ENCODE measurements at regions not wholly inside any gene's neighbourhood (a gene's known extent, or its start where the extent isn't known, plus 50 kb on each side); places are given as distances from the start of the nearest gene placed in this dataset.

DNA sequence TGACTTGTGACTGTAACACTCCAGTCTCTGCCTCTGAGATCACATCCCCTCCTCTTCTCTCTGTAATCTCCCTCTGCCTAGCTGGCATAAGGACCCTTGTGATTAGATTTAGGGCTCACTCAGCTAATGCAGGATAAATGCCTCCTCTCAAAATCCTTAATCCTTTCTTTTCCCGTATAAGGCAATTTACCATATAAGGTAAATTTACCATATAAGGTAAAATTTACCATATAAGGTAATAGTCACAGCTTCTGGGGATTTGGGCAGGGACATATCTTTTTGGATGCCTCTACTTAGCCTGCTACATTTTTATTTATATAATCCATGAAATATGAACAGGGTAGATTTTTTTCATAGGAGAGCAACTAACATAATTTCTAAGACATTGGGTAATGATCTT lies 318.0 kb upstream of the PUM3 start:
- DNase-seq, result no peak

DNA sequence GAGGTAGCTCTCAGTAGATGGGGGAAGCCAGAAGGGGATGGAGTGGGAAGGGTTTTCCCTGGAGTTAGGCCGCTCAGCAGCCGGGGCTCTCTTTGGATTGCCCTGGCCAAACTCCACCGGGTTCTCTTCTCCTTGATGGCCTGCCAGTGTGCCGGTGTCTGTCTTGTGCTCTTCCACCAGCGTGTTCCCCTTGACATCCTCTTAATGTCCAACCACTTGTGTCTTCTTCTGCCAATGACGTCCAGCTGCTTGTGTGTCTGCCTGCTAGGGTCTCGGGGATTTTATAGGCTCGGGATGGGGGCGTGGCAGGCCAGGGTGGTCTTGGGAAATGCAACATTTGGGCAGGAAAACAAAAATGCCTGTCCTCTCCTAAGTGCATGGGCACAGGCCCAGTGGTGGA lies 313.1 kb upstream of the PUM3 start:
- DNase-seq, result no peak

DNA sequence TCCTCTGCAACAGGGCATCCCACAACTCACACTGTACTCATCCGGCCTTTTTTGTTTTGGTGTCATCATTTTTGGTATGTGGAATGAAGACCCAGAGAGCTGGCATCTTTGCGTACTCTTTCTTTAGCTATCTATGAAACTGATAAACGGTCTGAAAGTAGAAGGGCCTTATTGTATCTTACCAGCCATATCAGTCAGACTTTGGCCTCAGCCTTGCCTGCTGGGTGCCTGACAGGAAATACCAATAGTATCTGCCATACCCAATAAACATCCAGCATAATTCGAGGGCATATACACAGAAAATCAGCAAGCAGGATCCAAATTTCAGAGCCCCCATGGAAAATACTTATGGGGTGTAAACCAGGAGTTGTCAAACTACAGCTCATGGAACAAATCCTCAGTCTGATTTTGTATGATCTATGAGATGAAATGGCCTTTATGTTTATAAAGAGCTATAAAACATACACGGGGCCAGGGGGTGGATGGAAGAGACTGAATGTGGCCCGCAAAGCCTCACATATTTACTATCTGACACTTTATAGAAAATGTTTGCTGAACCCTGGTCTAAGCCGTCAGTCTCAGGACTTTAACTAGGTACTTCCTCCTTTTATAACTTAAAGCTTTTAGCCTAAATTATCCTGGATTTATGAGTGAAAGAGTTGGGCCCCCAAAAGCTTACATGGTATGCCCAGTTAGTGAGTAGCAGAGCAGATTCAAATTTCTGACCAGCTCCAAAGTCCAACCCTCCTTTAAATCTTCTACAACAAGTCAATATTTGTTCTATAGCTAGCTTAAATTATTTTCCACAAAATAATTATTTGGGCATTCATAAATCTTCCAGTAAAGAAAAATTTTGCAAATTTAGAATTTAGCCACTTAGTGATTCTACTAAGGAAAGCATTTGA lies 308.0 kb upstream of the PUM3 start:
- DNase-seq, result no peak

DNA sequence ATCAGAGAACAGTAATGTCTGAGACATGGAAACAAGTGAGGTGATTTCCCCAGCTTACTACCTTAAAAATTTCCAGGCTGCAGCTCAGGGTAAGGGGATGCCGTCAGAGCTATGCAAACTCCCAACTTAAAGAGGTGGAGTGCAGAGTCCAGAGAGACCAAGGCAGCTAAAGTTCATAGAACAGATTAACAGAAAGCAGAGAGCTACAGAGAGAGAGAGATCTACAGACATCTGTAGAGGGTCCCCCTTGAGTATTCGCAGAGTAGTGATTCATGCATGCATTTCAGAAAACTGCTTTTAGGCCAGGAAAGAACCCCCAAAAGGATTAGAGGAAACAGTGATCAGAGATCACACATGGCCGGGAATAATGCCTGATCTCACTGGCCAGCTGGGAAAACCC lies 306.2 kb upstream of the PUM3 start:
- DNase-seq, result peak; percentile 56

DNA sequence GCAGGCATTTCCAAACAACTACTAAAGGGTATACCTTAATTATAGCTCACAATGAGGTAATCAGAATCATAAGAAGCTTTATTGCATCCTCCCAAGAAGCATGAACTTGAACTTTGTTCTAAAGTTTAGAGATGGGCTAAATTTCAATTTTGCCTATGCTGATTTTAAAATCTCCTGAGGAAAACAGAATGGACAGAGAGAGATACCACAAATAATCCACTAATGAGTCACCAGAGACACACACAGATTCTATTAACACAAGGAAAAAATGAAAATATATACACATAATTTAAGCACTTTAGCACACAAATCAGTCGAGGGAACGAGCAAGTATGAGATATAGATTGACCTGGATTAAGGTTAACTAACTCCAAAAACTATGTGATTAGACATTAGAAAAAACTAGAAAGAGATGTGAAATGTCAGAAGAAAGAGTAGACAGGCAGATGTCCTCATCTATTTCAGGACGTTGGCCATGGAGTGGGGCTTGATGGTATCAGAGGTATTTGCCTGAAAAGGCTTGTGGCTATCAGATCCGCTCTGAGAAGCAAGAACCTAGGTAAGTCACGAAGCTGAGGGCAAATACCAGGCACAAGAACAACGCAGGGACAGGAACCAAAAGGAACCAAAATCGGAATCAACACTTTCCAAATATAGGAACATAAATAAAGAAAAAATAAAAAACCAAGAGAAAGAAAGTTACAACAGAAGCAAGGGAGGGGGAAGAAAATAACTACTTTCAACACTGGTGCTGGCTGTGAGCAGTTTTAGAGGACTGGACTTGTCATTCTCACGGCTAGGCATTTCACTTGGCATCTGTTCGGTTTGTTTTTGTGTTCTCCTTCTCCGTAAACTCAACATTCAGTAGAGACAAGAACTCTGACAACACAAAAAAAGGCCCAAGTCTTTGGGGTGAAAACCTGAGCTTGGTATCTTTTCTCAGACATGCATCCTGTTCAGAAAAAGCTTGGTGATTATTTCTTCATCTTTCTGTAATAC lies 294.6 kb upstream of the PUM3 start:
- no peak for DNase-seq

DNA sequence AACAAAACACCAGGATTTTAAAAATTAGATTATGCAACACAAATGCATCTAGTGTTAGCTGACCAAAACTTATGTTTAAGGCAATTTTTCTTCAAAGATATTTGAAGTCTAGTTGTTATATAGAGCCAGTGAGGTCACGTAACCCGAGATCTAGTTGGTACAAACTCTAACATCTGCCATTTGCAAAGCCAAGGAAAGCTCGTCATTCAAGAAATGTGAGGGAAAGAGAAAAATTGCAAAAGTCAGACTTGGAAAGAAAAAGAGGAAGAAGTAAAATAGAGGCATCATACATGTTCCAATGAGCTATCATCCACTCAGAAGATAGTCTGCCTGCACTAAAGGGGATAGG lies 293.4 kb upstream of the PUM3 start:
- no peak for DNase-seq

GRCh38 chr9:3136686-3137346 lies 292.9 kb upstream of the PUM3 start:
- DNase-seq, result no peak

DNA sequence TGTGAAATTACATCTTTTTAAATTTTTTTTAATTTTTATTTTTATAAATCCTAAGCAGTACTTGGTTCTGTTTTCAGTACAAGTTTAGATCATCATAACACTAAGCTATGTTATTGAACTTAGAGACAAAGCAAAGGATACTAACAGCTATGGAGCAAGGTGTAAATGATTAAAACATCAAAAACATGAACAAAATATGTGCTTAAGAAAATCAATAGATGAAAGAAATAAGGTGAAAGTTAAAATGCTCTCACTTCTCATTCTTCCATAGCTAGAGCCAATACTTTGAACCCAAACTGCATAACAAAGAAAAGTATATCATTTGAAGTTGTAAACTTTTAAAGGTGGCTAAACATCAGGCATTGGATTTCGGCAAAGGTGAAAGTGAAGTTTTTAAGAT lies 292.3 kb upstream of the PUM3 start:
- no peak for DNase-seq

DNA sequence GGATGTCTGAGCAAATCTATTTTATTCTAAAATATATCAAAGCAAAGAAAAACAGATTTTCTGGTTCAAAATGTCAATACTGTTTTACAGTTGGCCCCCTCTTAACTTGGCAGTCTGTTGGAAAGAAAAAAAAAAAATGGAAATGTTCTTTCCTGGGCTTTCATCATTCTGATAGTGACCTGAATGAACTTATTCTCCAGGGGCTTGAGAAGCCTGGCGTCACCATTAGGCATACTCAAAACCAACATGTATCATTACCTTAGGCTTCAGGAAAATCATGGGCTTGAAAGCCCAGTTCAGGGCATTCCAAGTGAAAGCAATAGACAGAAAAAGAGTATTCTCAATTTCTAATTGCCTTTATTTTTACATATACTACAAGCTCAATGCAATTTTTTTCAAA lies 283.7 kb upstream of the PUM3 start:
- DNase-seq, result no peak

GRCh38 chr9:3125602-3126405 lies 281.9 kb upstream of the PUM3 start:
- DNase-seq, result no peak

GRCh38 chr9:3124001-3124400 lies 280.1 kb upstream of the PUM3 start:
- DNase-seq, result no peak

DNA sequence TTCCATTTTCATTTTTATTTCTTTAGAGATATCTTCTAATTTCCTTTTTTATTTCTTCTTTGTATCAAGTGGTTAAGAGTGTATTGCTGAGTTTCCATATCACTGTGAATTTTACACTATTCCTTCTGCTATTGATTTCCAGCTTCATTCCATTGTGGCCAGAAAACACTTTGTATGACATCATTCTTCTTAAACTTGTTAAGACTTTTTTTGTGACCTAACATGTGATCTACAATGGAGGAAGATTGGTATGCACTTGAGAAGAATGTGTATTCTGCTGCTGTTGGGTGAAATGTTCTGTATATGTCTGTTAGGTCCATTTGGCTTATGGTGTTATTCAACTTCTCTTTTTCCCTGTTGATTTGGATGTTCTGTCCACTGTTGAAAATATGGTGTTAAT lies 274.2 kb upstream of the PUM3 start:
- DNase-seq, result no peak

DNA sequence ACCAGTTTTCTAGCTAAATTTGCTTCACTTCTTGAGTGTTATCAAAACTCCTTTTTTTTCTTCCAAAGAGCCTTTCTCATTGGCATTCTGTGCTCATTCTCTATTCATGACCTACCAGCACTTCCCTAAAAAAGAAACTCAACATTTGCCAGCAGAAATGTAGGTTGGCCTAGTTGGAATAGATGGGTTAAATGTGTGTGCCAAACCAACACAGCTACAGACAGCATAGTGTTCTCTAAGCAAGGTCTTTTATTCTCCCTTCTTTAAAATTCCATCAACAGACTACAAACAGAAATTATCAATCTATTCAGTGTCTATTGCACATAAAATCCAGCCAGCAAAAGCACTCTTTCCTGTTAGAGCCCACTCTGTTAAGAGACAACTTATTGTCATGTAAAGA lies 255.8 kb upstream of the PUM3 start:
- DNase-seq, result no peak

GRCh38 chr9:3088219-3088618 lies 244.3 kb upstream of the PUM3 start:
- DNase-seq, result no peak

DNA sequence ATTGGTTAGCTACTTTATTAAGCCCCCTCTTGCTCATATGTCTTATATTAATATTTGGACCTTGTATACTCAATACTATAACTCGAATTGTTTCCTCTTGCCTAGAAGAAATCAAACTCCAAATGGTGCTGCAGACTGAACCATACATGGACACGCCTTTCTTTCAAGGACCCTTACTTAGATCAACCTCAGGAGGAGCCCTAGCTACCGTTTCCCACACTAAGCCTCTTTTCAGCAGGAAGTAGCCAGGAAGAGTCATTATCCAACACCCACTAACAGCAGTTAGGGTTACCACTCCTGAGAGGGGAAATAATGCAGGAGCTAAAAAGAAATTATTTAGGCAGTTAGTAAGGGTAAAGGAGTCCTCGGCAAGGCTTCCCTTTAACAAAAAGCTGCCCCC lies 243.8 kb upstream of the PUM3 start:
- DNase-seq, result no peak

GRCh38 chr9:3080951-3081350 lies 237.1 kb upstream of the PUM3 start:
- DNase-seq, result no peak

- DNase-seq, result no peak
Measured at GRCh38 chr9:3074247-3074646, 230.4 kb upstream of the PUM3 start.

- DNase-seq, result no peak
Measured at GRCh38 chr9:3066591-3066990, 222.7 kb upstream of the PUM3 start.

GRCh38 chr9:3059781-3060468 lies 216.0 kb upstream of the PUM3 start:
- DNase-seq, result no peak

DNA sequence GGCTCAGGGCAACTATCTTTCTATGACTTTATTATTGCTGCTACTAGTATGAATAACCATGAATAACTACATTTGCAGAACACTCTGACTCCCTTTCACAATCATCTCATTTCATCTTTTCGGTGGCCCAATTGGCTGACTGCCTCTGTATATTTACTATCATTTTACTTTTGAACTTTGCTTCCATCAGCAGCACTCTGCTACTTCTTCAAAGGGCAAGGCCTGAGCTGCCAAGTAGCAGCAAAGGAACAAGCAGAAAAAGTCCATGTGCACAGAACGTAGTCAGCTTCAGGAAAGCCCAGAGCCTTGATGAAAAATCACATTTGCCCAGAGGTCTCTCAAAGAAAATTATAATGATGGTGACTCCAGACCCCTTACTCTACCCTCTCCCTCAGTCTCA lies 214.5 kb upstream of the PUM3 start:
- no peak for DNase-seq

DNA sequence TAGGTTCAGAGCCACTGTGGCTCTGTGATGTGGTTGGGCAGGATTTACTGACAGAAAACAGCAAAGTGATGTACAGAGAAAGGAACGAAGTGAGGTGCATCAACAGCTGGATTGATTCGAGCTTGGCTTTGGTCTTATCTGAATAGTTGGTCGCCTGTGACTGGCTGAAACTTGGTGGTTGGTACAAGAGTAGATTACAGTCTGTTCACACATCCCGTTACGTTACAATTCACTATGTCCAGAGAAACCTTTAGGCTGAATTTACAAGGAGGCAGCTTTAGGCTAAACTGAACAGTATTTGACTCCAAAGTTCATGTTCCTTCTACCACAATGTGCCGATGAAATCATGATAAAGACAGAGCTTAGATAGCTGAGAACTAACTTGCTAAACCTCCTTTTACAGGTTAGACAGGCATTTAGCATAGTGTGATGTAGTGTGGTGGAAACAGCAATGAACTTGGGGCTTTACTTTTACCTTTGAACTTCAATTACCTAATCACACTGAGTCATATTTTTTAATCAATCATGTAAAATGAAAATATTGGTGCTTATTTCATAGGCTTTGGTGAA lies 210.2 kb upstream of the PUM3 start:
- DNase-seq, result no peak
